ENCODE measurements at regions not wholly inside any gene's neighbourhood (a gene's known extent, or its start where the extent isn't known, plus 50 kb on each side); places are given as distances from the start of the nearest gene placed in this dataset.

- TF ChIP-seq GABPA (IDR thresholded peaks at IDR 0.05 in 1 of 2, conservative IDR thresholded peaks at IDR 0.05 in 1 of 2), result no peak
- TF ChIP-seq, protein P1, sequence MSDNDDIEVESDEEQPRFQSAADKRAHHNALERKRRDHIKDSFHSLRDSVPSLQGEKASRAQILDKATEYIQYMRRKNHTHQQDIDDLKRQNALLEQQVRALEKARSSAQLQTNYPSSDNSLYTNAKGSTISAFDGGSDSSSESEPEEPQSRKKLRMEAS (IDR thresholded peaks at IDR 0.05), result no peak
- TF ChIP-seq CTCF (IDR thresholded peaks at IDR 0.05; ENCODE audit: low read depth, low read length, missing input control), result no peak
- TF ChIP-seq, protein P2, sequence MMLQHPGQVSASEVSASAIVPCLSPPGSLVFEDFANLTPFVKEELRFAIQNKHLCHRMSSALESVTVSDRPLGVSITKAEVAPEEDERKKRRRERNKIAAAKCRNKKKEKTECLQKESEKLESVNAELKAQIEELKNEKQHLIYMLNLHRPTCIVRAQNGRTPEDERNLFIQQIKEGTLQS (IDR thresholded peaks at IDR 0.05), result no peak
- no peak for TF ChIP-seq HNF4G (IDR thresholded peaks at IDR 0.05)
- no peak for TF ChIP-seq REST (IDR thresholded peaks at IDR 0.05)
- no peak for TF ChIP-seq JUND (IDR thresholded peaks at IDR 0.05)
- no peak for TF ChIP-seq NR2F2 (IDR thresholded peaks at IDR 0.05)
- no peak for TF ChIP-seq RAD21 (IDR thresholded peaks at IDR 0.05)
- no peak for TF ChIP-seq SP1 (IDR thresholded peaks at IDR 0.05)
- TF ChIP-seq, protein P3, sequence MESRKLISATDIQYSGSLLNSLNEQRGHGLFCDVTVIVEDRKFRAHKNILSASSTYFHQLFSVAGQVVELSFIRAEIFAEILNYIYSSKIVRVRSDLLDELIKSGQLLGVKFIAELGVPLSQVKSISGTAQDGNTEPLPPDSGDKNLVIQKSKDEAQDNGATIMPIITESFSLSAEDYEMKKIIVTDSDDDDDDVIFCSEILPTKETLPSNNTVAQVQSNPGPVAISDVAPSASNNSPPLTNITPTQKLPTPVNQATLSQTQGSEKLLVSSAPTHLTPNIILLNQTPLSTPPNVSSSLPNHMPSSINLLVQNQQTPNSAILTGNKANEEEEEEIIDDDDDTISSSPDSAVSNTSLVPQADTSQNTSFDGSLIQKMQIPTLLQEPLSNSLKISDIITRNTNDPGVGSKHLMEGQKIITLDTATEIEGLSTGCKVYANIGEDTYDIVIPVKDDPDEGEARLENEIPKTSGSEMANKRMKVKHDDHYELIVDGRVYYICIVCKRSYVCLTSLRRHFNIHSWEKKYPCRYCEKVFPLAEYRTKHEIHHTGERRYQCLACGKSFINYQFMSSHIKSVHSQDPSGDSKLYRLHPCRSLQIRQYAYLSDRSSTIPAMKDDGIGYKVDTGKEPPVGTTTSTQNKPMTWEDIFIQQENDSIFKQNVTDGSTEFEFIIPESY (IDR thresholded peaks at IDR 0.05), result no peak
- no peak for TF ChIP-seq FOXA1 (IDR thresholded peaks at IDR 0.05)
- TF ChIP-seq YY1 (IDR thresholded peaks at IDR 0.05), result no peak
These were observed 995.5 kb downstream of the RAB28 start for GRCh38 chr4:12488672-12489071.
